MM.1S (cell line): ENCODE measurements at regions not wholly inside any gene's neighbourhood (a gene's known extent, or its start where the extent isn't known, plus 50 kb on each side); places are given as distances from the start of the nearest gene placed in this dataset.

Experiments used
- DNase-seq: peaks from one replicate; pipeline ENCODE4 v3.0.0-alpha.2; 2015
- H2AFZ ChIP-seq: fragments of 300-600 bp; sonication (generic); 2 replicates; pipeline ENCODE4 v1.6.0; 2016; ENCODE audit warnings: antibody characterized with exemption, low read length
- H3F3A ChIP-seq: fragments of 300-600 bp; sonication (generic); 2 replicates; pipeline ENCODE4 v1.6.1; 2016; ENCODE audit warnings: mild to moderate bottlenecking, antibody characterized with exemption, low read length, moderate library complexity, mixed read lengths; ENCODE audit not compliant: insufficient read depth
- H3K27ac ChIP-seq: fragments of 300-600 bp; sonication (generic); 2 replicates; pipeline ENCODE4 v1.5.1; 2016; ENCODE audit warnings: mild to moderate bottlenecking, low read length
- H3K27me3 ChIP-seq: fragments of 300-600 bp; sonication (generic); replicated peaks from 2 replicates; pipeline ENCODE4 v1.6.0; 2016; ENCODE audit warnings: low read length; ENCODE audit not compliant: insufficient read depth
- H3K36me3 ChIP-seq: fragments of 300-600 bp; sonication (generic); replicated peaks from 2 replicates; pipeline ENCODE4 v1.6.1; 2016; ENCODE audit warnings: mild to moderate bottlenecking, low read length, mixed read lengths; ENCODE audit not compliant: insufficient read depth
- H3K4me1 ChIP-seq: fragments of 300-600 bp; sonication (generic); 2 replicates; pipeline ENCODE4 v1.6.1; 2016; ENCODE audit warnings: low read length, mixed read lengths
- H3K4me2 ChIP-seq: fragments of 300-600 bp; sonication (generic); 2 replicates; pipeline ENCODE4 v1.6.0; 2016; ENCODE audit warnings: low read depth, low read length
- H3K4me3 ChIP-seq: fragments of 300-600 bp; sonication (generic); 2 replicates; pipeline ENCODE4 v1.5.1; 2016; ENCODE audit warnings: low read length, mixed read lengths
- H3K79me2 ChIP-seq: fragments of 300-600 bp; sonication (generic); 2 replicates; pipeline ENCODE4 v1.6.1; 2016; ENCODE audit warnings: mixed run types, low read length, mixed read lengths
- H3K9ac ChIP-seq: fragments of 300-600 bp; sonication (generic); 2 replicates; pipeline ENCODE4 v1.6.1; 2016; ENCODE audit warnings: low read length, mixed read lengths
- H3K9me2 ChIP-seq: fragments of 300-600 bp; sonication (generic); replicated peaks from 2 replicates; pipeline ENCODE4 v1.6.1; 2016; ENCODE audit warnings: mild to moderate bottlenecking, low read length, mixed read lengths; ENCODE audit not compliant: insufficient read depth
- H3K9me3 ChIP-seq: fragments of 300-600 bp; sonication (generic); replicated peaks from 2 replicates; pipeline ENCODE4 v1.6.1; 2016; ENCODE audit warnings: mild to moderate bottlenecking, low read length, mixed read lengths; ENCODE audit not compliant: insufficient read depth
- H4K20me1 ChIP-seq: fragments of 300-600 bp; sonication (generic); 2 replicates; pipeline ENCODE4 v1.6.1; 2016; ENCODE audit warnings: mild to moderate bottlenecking, low read length, moderate library complexity, mixed read lengths; ENCODE audit not compliant: insufficient read depth
- EZH2 ChIP-seq: fragments of 300-600 bp; sonication (generic); optimal IDR thresholded peaks from 2 replicates; pipeline ENCODE3; 2017; ENCODE audit warnings: low read depth, mild to moderate bottlenecking, antibody characterized with exemption, low read length, mixed read lengths
- EZH2phosphoT487 ChIP-seq: fragments of 300-600 bp; sonication (generic); IDR thresholded peaks from 2 replicates; pipeline ENCODE4 v1.6.1; 2018; ENCODE audit warnings: antibody characterized with exemption, low read length
- TF ChIP-seq, protein P1 (sequence below): fragments of 300-600 bp; sonication (generic); IDR thresholded peaks from 2 replicates; pipeline ENCODE4 v1.5.1; 2016; ENCODE audit warnings: antibody characterized with exemption, low read length, mixed read lengths

- no peak for DNase-seq
- no peak overlapping the region for H3K4me3 ChIP-seq
- peaks cover 76% of the 10 kb centered on the region for H3K79me2 ChIP-seq
- H3K27ac ChIP-seq, result no peak overlapping the region
- no peaks in the 10 kb centered on the region for H3K36me3 ChIP-seq
- no peak overlapping the region for H2AFZ ChIP-seq
- H3K27me3 ChIP-seq, result no peaks in the 10 kb centered on the region
- no peaks in the 10 kb centered on the region for H4K20me1 ChIP-seq
- H3F3A ChIP-seq, result 0 out of 2 replicates have a peak, but pooled peaks cover 5% of the 10 kb centered on the region
- H3K4me2 ChIP-seq, result no peak overlapping the region
- no peaks in the 10 kb centered on the region for H3K4me1 ChIP-seq
- TF ChIP-seq, protein P1, sequence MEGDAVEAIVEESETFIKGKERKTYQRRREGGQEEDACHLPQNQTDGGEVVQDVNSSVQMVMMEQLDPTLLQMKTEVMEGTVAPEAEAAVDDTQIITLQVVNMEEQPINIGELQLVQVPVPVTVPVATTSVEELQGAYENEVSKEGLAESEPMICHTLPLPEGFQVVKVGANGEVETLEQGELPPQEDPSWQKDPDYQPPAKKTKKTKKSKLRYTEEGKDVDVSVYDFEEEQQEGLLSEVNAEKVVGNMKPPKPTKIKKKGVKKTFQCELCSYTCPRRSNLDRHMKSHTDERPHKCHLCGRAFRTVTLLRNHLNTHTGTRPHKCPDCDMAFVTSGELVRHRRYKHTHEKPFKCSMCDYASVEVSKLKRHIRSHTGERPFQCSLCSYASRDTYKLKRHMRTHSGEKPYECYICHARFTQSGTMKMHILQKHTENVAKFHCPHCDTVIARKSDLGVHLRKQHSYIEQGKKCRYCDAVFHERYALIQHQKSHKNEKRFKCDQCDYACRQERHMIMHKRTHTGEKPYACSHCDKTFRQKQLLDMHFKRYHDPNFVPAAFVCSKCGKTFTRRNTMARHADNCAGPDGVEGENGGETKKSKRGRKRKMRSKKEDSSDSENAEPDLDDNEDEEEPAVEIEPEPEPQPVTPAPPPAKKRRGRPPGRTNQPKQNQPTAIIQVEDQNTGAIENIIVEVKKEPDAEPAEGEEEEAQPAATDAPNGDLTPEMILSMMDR, result no peak
- H3K9me2 ChIP-seq, result no peaks in the 10 kb centered on the region
- no peak overlapping the region for H3K9ac ChIP-seq
- H3K9me3 ChIP-seq, result no peaks in the 10 kb centered on the region
These were observed 218.0 kb downstream of the SEC14L1 start for GRCh38 chr17:77358801-77359200.

- no peak overlapping the region for H3K4me3 ChIP-seq
- H3K4me2 ChIP-seq, result no peak overlapping the region
- H3K79me2 ChIP-seq, result peaks cover 76% of the 10 kb centered on the region
- H3K9me2 ChIP-seq, result no peaks in the 10 kb centered on the region
- no peak overlapping the region for H2AFZ ChIP-seq
- no peak overlapping the region for H3K9ac ChIP-seq
- TF ChIP-seq, protein P1, result no peak
- no peak for TF ChIP-seq EZH2
- no peak for TF ChIP-seq EZH2phosphoT487
- H3K27ac ChIP-seq, result no peak overlapping the region
- H3K9me3 ChIP-seq, result no peaks in the 10 kb centered on the region
- 0 out of 2 replicates have a peak, but pooled peaks cover 5% of the 10 kb centered on the region for H3F3A ChIP-seq
- no peaks in the 10 kb centered on the region for H3K27me3 ChIP-seq
- DNase-seq, result no peak
- no peaks in the 10 kb centered on the region for H3K36me3 ChIP-seq
- no peaks in the 10 kb centered on the region for H3K4me1 ChIP-seq
- H4K20me1 ChIP-seq, result no peaks in the 10 kb centered on the region
These were observed 218.5 kb downstream of the SEC14L1 start for GRCh38 chr17:77359236-77359635.

- H3K4me1 ChIP-seq, result peaks cover 24% of the 10 kb centered on the region
- no peak for DNase-seq
- peaks cover 86% of the 10 kb centered on the region for H3K79me2 ChIP-seq
- H3K27me3 ChIP-seq, result no peaks in the 10 kb centered on the region
- H4K20me1 ChIP-seq, result no peaks in the 10 kb centered on the region
- H3K36me3 ChIP-seq, result no peaks in the 10 kb centered on the region
- no peaks in the 10 kb centered on the region for H3K9me2 ChIP-seq
- no peak overlapping the region for H3K9ac ChIP-seq
- H3F3A ChIP-seq, result peaks cover 19% of the 10 kb centered on the region
- H3K9me3 ChIP-seq, result no peaks in the 10 kb centered on the region
- H2AFZ ChIP-seq, result no peak overlapping the region
- TF ChIP-seq EZH2phosphoT487 (no peak), EZH2 (no peak)
- TF ChIP-seq, protein P1, result no peak
- H3K4me3 ChIP-seq, result no peak overlapping the region
- H3K27ac ChIP-seq, result no peak overlapping the region
- H3K4me2 ChIP-seq, result no peak overlapping the region
These were observed 221.3 kb downstream of the SEC14L1 start for GRCh38 chr17:77361986-77362620.
